A549 (cell line): ENCODE measurements at regions not wholly inside any gene's neighbourhood (a gene's known extent, or its start where the extent isn't known, plus 50 kb on each side); places are given as distances from the start of the nearest gene placed in this dataset.

Experiments
- CBX2 ChIP-seq: fragments of 200-600 bp; sonication (generic); IDR thresholded peaks from 2 replicates; pipeline ENCODE4 v1.6.1; 2016; ENCODE audit warnings: low read depth, mild to moderate bottlenecking, borderline replicate concordance
- EP300 ChIP-seq, 2 experiments: fragments of >200 bp; sonication (Bioruptor Twin); formaldehyde crosslinking; IDR thresholded peaks; 2 replicates in 1 of 2; 3 replicates in 1 of 2; pipeline ENCODE4 v1.6.1; 2016 to 2017
- POLR2A ChIP-seq: IDR thresholded peaks from 2 replicates; pipeline ENCODE4 v1.6.1; 2012; ENCODE audit warnings: mild to moderate bottlenecking, low read length
- RAD21 ChIP-seq, 2 experiments: fragments of >200 bp in 1 of 2; sonication (Bioruptor Twin) in 1 of 2; formaldehyde crosslinking in 1 of 2; IDR thresholded peaks in 1 of 2; conservative IDR thresholded peaks in 1 of 2; 2 replicates in 1 of 2; 3 replicates in 1 of 2; pipeline ENCODE4 v1.6.1; 2012 to 2018; ENCODE audit warnings: inconsistent platforms in 1 of 2
- RARB ChIP-seq: fragments of 250-450 bp; sonication (Bioruptor Pico); IDR thresholded peaks from 2 replicates; pipeline ENCODE4 v1.8.0; 2021; ENCODE audit warnings: mild to moderate bottlenecking, moderate library complexity
- RFX5 ChIP-seq: fragments of 450-650 bp; IDR thresholded peaks from 2 replicates; pipeline ENCODE4 v1.7.1; 2014; ENCODE audit warnings: antibody characterized with exemption, mild to moderate bottlenecking, moderate library complexity
- TP53 ChIP-seq: fragments of 250-450 bp; sonication (Bioruptor Pico); IDR thresholded peaks from 2 replicates; pipeline ENCODE4 v1.5.0; 2021; ENCODE audit warnings: mild to moderate bottlenecking, moderate library complexity
- TF ChIP-seq, protein P1 (sequence below): fragments of >200 bp; sonication (Bioruptor Twin); formaldehyde crosslinking; IDR thresholded peaks from 3 replicates; pipeline ENCODE4 v1.5.1; 2016

DNA sequence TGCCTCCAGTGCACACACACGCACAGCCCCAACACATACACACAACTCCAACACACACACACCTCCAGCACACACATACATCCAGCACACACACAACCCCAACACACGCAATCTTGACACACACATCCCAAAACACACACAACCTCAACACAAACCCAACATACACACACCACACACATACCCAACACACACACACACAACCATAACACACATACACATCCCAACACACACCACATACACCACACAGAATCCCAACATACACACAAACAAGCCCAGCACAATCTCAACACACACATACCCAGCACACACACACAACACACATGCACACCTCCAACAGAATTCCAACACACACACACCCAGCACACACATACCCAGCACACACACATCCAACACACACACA, 301.1 kb downstream of the ABCC12 start:
- TF ChIP-seq EP300 (IDR thresholded peaks at IDR 0.05) (no peak), RAD21 (conservative IDR thresholded peaks at IDR 0.05 in 1 of 2, IDR thresholded peaks at IDR 0.05 in 1 of 2) (no peak), RARB (no peak), TP53 (CRISPR knock-in tag) (no peak), POLR2A (no peak), CBX2 (no peak), RFX5 (no peak)
- TF ChIP-seq, protein P1, sequence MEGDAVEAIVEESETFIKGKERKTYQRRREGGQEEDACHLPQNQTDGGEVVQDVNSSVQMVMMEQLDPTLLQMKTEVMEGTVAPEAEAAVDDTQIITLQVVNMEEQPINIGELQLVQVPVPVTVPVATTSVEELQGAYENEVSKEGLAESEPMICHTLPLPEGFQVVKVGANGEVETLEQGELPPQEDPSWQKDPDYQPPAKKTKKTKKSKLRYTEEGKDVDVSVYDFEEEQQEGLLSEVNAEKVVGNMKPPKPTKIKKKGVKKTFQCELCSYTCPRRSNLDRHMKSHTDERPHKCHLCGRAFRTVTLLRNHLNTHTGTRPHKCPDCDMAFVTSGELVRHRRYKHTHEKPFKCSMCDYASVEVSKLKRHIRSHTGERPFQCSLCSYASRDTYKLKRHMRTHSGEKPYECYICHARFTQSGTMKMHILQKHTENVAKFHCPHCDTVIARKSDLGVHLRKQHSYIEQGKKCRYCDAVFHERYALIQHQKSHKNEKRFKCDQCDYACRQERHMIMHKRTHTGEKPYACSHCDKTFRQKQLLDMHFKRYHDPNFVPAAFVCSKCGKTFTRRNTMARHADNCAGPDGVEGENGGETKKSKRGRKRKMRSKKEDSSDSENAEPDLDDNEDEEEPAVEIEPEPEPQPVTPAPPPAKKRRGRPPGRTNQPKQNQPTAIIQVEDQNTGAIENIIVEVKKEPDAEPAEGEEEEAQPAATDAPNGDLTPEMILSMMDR = no peak
